Hematopoietic multipotent progenitor cell treated with erythropoietin and hydrocortisone succinate and interleukin-3 and kit ligand, for 6 days (in vitro differentiated cells): ENCODE measurements at regions not wholly inside any gene's neighbourhood (a gene's known extent, or its start where the extent isn't known, plus 50 kb on each side); places are given as distances from the start of the nearest gene placed in this dataset.
"Not testable (repeated sequence)": the region's sequence is repeated elsewhere in the genome, so short reads cannot be mapped to it uniquely, and the experiment has no call there.

Experiments
- DNase-seq: peaks from one replicate; pipeline ENCODE4 v3.0.0-alpha.2; 2015

DNA sequence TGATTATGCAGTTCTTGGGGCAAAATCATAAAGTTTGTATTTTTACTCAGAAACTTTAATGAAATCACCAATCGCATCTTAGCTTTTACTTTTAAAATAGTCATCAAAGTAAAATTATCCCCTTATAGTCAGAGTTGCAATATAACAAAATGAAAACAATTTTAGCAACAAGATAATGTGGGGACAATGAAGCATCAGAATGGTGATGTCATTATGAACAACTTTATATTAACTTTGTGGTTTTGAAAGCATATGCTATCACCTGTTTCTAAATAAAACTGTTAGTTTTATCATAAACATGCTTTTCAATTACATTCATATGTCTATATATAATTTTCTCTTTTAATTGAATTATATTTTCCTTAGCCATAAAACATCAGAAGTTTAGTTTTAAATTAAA, 856.8 kb downstream of the CDH9 start:
- no peak for DNase-seq

DNA sequence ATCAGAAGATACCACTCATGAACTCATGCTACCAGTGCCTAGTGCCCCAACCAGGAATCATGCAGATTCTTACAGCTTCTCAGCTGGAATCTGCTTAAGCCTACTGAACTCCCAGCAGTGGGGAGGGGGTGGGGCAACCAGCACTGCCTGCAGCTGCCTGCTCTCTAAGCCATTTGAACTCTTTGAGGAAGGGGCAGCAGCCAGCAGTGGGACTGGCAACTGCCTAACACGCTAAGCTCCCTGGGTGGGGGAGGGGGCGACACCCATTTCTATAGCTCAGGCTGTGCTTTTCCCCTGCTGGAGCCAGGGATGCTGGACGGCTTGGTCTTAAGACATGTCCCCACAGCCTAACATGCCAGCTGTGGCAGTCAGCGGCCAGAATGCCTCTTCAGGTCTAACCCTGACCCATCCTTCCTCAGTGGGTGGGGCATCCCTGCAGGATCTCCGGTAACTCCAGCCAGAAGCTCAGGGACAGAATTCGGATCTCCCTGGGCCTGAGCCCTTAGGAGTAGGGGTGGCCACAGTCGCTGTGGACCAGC, 889.7 kb downstream of the CDH9 start:
- DNase-seq: no peak

DNA sequence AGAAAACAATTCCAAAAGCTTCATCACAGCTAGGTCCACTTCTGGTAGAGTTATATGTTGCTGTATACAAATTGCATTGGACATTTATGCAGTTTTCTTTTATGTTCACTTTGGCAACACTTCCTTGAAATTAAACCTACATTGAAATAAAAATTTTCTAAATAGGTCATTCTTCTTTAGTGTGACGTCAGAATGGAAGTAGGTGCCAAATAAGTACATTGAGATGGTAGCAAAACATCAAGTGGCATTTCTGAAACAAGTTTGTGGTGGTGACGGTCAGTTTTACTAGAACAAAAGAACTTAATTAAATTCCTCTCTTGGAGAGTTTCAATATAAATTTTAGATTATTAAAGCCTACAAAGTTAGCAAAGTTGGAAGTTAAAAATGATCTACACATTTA, 895.1 kb downstream of the CDH9 start:
- no peak for DNase-seq

DNA sequence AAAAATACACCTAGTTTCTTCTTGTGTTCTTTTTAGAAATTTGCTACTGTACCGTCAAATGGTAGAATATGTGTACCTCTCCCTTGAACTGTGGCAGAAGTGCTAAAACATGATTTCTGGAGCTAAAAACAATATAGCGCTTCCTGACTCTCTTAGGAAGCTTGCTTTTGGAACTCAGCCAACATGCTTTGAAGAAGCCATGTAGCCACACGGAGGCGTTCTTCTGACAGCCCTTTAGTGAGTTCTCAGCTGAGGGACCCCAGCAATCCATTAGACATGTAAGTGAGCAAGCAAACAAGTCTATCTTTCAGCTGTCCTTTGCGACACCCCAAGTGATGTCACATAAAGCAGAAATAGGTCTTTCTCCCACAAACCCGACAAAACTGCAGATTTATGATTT, 917.0 kb downstream of the CDH9 start:
- DNase-seq: peak; percentile 2

DNA sequence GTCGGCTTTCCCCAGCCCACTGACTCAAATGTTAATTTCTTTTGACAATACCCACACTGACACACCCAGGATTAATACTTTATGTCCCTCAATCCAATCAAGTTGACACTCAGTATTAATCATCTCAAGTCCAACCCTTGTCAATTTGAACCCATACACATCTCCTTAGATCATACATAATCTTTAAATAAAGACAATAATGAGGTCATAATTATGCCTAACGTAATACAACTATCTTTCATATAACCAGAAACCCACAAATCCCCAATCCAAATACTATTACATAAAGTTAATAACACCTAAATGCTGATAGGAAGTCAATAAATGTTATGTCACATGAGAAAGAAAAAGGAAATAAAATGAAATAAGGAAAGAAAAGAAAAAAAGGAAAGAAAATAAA, 934.2 kb downstream of the CDH9 start:
- no peak for DNase-seq

DNA sequence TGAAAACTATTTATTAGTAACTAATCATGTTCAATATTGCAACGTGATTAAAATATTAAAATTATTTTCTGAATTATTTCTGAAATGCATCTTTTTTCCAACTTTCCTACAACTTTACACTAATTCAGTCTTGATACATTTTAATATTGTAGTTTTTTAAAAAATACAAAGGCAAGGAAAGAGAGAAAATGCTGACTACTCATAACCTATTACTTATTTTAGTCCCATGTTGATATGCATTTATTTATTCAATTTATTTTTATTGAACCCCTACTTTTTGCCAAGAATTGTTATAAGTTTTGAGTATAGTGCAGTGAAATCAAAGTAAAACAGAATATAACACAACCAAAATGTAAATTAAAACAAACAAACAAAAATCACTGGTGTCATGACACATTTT, 978.2 kb downstream of the CDH9 start:
- DNase-seq: no peak

DNA sequence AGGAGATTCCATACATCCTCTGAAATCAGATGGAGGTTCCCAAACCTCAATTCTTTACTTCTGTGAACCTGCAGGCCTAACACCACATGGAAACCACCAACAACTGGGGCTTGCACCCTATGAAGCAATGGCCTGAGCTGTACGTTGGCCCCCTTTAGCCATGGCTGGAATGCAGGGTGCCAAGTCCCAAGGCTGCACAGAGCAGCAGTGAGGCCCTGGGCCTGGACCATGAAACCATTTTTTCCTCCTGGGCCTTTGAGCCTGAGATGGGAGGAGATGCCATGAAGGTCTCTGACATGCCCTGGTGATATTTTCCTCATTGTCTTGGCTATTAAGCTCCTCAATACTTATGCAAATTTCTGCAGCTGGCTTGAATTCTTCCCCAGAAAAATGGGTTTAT, 983.8 kb downstream of the CDH9 start:
- no peak for DNase-seq

DNA sequence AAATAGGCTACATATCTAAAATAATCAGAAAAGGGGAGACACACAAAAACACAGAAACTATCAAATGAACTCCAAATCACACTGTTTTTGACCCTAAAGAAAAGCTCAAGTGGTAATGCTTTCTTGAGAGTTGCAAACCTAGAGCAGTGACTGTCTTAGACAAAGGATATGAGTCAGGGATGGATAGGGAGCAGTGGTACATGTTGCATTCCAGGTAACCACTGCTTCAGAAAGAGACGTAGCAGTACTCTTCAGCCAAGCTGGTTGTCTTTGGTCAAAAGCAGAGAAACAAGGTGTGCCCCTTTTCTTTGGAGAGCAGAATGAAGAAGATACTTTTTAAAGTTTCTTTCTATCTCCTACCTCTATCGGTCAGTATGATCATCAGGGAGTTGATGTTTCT, 1003.6 kb downstream of the CDH9 start:
- DNase-seq: no peak

DNA sequence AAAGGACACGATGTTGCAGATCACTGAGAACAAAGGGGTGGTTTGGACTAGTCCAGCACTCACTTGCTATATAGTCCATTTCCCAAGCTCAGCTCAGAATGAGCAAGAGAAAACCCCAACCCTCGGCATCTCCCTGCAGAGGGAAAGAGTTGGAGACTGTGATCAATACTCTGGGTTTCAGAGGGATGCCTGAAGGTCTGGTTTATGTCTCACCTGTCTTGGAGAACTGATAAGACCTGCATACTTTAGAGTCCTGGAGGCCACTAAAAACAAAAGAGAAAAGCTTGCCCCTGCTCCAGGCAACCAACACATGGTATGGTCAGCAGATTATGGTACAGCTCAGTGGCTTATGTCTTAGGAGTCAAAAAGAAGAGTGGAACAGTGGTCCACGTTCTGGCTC, 1006.9 kb downstream of the CDH9 start:
- no peak for DNase-seq

DNA sequence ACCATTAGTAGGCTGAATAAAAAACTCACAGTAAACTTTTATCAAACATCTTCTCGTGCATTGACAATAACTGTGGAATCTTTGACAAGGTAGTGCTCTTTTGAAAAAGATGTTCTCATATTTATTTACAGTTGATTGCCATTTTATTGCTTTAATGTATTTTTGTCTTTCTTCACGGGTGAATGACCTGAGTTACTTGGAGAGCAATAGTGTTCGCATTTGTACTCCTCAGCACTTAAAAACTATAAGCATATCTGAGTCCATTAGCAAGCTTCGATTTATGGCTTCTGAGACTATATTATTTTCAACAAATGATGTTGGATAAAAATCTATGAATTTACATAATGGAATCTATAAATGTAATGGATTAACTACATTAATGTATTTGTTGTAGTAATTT, 1012.3 kb downstream of the CDH9 start:
- DNase-seq: no peak

DNA sequence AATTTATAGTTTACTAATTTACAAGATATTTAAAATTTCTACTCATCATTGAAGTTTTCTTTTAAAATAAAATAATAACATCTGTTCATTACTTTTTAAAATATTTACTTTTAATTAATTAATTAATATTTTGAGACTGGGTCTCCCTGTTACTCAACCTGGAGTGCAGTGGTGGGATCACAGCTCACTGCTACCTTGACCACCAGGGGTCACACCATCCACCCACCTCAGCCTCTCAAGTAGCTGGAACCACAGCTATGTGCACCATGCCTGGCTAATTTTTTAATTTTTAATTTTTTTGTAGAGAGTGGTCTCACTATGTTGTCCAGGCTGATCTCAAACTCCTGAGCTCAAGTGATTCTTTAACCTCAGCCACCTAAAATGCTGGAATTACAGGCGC, 1013.6 kb downstream of the CDH9 start:
- DNase-seq: peak; percentile 6

DNA sequence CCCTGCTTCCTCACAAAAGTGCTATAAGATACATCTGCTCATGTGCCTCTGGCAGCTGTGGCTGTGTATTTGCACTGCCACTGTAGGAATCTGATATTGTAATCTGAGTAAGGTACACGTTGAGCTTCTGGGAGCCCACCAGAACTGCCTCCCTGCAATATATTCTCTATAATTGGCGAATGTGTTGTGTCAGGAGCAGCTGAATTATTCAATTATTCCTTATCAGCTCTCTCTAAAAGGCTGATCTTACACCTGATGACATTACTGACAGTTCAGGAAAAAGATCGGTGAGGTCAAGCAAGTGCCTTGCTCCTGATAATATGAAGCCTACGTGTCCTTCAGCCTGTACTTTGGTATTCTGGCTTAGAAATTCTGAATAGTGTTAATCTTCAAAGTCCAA, 1015.0 kb downstream of the CDH9 start:
- DNase-seq: no peak

DNA sequence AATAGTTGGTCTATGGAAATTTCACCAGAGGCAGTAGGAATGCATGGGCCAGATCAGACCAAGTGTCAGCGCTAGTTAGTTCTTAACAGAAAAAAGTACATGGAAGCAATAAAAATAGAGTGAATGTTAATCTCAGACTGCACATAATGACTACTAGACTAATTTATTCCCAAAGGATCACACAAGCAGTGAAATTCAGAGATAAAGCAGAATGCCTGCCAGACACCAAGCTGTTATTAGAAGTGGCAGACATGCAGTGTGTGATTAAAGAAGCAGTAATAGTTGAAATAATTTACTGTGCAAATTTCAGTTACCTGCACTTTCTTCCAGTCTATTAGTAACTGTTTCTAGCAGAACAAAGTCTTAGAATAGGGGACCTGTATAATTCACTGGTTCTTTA, 1024.2 kb downstream of the CDH9 start:
- no peak for DNase-seq

DNA sequence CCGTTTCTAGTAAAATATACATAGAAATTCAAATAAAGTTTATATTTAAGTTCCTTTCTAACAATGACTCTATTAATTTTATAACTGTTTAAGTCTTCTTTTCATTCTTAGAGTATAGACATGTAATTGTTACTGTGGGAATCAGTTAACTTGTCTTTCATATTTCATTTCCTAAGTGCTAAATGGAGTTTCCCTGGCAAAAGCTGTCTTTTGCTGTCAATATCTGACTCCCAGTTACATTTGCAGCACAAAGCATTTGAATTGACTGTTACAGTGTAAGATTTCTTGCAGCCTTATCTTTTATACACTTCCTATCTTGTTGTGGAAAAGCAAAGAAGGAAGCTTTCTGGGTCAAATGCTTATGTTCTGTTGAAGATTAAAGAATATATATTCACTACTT, 1026.3 kb downstream of the CDH9 start:
- no peak for DNase-seq

DNA sequence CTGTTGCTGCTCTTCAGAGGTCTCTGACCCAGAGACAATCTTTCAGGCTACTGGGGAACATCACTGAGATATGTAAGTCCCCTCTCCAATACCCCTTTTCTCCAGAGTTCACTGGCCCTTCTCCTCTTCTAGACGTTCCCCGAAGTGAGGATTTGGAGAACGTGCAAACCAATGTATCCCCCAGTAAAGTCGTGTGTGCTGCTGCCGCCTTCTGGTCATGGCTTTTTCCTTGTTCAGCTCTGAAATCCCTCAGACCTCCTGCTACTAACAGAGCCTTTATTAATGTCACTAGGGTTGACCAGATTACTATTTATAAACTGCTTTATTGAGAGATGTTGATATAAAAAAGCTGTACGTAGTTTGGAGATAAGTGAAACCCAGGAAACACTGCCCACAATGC, 1028.6 kb downstream of the CDH9 start:
- no peak for DNase-seq

DNA sequence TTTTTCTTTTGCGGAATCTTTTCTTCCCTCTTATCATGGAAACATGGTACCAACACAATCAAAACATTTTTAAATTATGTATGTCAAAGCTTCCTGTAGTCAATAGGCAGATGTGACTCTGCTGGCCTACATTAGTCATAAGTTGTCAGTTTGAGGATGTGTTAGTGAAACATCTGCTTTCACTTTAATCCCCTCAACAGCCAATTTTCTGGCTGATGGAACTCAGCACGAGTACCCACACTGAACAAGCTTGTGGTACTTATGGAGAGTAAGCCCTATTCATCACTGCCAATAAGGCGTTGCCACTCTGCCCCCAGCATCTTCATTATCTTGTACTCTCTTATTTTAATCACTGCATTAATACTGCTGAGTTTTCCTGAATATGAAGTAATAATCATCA, 1034.4 kb downstream of the CDH9 start:
- DNase-seq: no peak

DNA sequence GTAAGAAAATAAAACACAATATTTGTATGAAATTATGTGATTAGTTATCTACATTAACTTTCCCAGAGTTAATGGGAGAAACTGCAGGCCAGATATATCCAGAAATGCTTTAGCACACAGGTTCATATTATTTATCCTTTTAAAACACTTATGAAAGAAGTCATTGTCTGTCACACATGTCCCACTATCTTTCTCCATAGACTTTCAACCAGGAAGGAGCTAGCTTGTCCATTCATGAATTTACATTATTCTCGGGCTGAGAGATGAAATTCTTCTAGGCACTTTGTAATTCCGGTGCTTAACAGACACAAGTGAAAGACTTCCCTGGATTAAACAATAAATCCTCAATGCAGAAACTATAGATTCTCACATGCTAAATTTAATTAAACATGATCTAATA, 1043.2 kb downstream of the CDH9 start:
- no peak for DNase-seq

DNA sequence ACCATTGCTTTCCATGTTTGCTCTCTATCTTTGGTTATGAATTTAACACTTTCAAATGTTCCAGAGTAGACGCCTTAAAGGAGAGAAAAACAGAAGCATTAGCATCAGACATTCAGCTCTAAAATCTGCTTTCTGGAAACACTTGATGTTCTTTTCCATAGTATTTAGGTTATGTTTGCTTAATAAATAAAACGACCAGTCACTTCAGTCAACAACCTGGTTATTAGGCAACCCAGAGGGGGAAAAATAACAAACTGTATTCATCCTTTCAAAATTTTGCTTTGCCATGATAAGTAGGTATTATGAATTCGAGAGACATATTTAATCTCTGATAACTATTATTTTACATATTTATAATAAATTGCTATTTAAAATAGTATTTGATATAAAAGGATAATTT, 1044.7 kb downstream of the CDH9 start:
- DNase-seq: no peak

DNA sequence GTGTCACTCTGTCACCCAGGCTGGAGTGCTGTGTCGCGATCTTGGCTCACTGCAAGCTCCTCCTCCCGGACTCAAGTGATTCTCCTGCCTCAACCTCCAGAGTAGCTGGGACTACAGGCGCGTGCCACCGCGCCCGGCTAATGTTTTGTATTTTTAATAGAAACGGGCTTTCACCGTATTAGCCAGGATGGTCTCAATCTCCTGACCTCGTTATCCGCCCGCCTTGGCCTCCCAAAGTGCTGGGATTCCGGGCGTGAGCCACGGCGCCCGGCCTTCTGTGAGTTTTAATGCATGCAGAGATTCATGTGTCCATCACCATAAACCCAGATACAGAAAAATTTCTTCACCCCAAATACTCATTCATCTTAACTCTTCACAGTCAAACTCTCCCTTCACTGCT, 1046.7 kb downstream of the CDH9 start:
- no peak for DNase-seq

DNA sequence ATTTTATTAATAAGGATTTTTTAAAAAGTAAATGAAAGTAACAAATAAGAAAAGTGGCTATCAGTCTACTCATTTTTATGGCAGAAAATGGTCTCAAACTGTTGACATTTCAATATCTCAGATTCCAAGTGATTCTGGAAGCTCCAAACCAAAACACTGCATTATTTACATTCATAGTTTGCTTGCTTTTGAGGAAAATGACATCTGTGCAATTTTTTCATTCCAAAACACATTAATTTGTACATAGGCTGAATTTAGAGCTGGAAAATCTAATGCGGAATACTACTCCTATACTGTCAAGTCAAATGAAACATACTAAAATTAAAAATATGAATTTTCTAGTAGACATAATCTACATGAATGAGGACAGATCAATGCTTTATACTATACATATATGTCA, 1047.6 kb downstream of the CDH9 start:
- DNase-seq: no peak

DNA sequence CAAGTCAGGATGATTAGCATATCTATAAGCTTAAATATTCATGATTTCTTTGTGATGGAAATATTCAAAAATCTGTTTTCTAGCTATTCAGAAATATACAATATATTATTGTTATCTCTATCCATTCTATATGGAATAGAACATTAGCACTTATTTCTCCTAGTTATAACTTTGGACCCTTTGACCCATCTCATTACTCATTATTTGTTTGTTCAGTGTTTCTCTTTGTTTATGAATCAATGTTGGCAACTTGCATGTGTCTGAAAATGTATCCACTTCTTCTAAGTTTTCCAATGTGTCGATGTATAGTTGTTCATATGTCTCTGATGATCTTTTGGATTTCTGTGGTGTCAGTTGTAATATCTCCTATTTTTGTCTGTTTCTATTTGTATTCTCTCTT, 1059.3 kb downstream of the CDH9 start:
- no peak for DNase-seq

DNA sequence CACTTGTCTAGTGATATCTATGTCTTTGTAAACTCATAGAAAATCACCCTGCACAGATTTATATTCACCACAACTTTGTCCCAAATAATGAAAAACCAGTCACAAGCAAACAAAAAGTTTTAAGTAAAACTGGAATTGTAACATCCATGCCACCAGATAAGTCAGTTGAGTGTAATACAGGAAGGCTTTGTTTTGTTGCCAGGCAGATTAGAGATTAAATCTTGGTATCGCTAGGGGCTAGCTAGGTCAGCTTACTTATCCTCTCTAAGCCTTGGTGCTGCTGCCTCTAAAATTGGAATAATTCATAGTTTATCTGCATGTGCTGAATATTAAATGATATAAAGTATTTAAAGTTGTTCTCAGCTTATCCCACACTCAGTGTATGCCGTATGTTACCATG, 1062.5 kb downstream of the CDH9 start:
- no peak for DNase-seq

DNA sequence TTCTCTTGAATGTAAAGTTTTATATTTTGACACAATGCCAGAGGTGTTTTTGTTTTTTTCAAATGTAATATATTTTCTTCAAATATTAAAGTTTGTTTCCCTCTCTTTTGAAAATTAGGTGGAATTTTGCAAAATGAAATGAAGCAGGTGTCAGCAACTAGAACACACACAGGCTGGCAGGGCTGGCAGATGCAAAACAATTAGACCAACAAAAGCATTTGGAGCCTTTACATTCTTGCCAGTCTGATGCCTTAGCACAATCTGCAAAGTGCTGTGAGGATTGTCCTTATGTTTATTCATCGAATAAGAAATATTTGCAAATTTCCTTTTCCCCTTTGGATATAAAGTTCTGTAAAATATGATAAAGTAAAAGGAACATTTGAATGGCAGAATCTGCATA, 1063.9 kb downstream of the CDH9 start:
- DNase-seq: no peak

DNA sequence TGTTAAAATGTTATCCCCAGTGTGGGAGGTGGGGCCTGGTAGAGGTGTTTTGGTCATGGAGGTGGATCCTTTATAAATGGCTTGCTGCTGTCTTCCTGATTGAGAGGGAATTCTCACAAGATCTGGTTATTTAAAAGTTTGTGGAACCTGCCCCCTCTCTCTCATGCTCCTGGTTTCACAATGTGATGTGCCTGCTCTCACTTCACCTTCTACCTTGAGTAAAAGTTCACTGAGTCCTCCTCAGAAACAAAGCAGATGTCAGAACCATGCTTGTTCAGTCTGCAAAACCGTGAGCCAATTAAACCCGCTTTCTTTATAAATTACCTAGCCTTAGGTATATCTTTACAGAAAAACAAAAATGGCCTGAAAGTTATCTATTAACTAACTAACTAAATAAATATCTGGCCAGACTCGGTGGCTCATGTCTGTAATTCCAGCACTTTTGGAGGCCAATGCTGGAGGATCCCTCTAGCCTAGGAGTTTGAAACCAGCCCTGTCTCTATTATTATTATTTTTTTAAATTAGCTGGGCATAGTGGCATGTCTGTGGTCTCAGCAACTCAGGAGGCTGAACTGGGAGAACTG, 1067.4 kb downstream of the CDH9 start:
- no peak for DNase-seq

DNA sequence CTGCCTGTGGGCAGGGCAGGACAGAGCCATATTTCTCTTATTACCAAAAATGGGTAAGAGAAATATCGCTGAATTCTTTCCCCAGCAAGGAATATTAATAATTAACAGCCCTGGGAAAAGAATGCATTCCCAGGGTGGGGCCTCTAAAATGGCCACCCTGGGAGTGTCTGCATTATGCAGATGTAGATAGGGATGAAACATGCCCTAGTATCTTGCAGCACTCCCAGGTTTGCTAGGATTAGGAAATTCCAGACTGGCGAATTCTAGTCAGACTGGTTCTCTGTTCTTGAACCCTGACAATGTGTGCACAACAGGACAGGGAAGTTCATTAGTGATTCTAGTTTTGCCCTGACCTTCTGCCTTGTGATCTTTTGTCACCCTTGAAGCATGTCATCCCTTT, 1069.3 kb downstream of the CDH9 start:
- DNase-seq: not testable (repeated sequence)

DNA sequence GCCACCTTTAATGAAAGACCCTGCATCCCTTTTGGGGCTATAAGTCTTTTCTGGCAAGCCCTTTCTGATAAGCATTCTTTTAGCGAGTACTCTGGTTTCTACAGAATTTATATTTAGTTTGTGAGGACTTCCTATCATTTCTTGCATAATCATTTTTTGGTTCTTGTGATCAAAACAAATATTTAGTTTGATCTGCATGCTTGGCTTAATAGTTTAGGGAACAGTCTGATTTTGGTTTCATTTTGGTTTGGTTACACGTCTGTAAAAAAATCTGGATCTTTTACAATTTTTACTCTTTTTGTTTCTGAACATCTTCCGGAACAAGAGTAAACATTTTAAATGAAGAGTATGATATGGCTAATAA, 1074.4 kb downstream of the CDH9 start:
- no peak for DNase-seq
